Panc1 (cell line): ENCODE measurements at regions not wholly inside any gene's neighbourhood (a gene's known extent, or its start where the extent isn't known, plus 50 kb on each side); places are given as distances from the start of the nearest gene placed in this dataset.

Experiments
- ATAC-seq: fragments of 200-7000 bp; cut with Tn5 transposase; 2 replicates; pipeline ENCODE4 v1.9.1; 2020; ENCODE audit warnings: mild to moderate bottlenecking, moderate library complexity
- BruUV-seq: library from RNA; stranded (reverse); fragments of 400-500 nt; replicated peaks from 2 replicates; lab custom pipeline; 2021; lab: Mats Ljungman, UMichigan
- CTCF ChIA-PET: fragments of 300-600 bp; sonication (Branson Sonifier 250); formaldehyde crosslinking; loops from one replicate; lab custom pipeline; 2022; ENCODE audit warnings: antibody characterized with exemption; lab: Charles Lee
- POLR2A ChIA-PET: fragments of 300-600 bp; sonication (Branson Sonifier 250); formaldehyde crosslinking; loops from one replicate; lab custom pipeline; 2022; ENCODE audit warnings: antibody characterized with exemption; lab: Charles Lee
- DNase-seq: peaks from one replicate; pipeline ENCODE4 v3.0.0-alpha.2; 2010; ENCODE audit warnings: low read depth, low spot score
- H3K27ac ChIP-seq: 2 replicates; pipeline ENCODE4 v1.5.1; 2011; ENCODE audit warnings: mild to moderate bottlenecking, low read length, inconsistent platforms
- H3K27me3 ChIP-seq: fragments of 200-500 bp; sonication (Bioruptor generic); 2 replicates; pipeline ENCODE4 v1.6.0; 2014; ENCODE audit warnings: low read length, inconsistent platforms; ENCODE audit not compliant: control insufficient read depth, insufficient read depth
- H3K36me3 ChIP-seq: fragments of 200-500 bp; sonication (Bioruptor generic); 2 replicates; pipeline ENCODE4 v1.5.1; 2014; ENCODE audit warnings: inconsistent platforms, mild to moderate bottlenecking, low read length, moderate library complexity; ENCODE audit not compliant: control insufficient read depth, insufficient read depth
- H3K4me1 ChIP-seq: 2 replicates; pipeline ENCODE4 v1.5.1; 2011; ENCODE audit warnings: inconsistent platforms, mild to moderate bottlenecking, low read length, moderate library complexity; ENCODE audit not compliant: control insufficient read depth, insufficient read depth
- H3K4me3 ChIP-seq, 2 experiments: 2 replicates each; pipeline ENCODE4 v1.5.1; 2011 to 2012; ENCODE audit warnings: low read depth in 2 of 2, low read length in 2 of 2, mild to moderate bottlenecking in 2 of 2, inconsistent platforms in 1 of 2, moderate library complexity in 1 of 2
- H3K9me3 ChIP-seq: fragments of 200-500 bp; sonication (Bioruptor generic); 2 replicates; pipeline ENCODE4 v1.5.1; 2014; ENCODE audit warnings: low read depth, mild to moderate bottlenecking, inconsistent platforms, low read length, moderate library complexity; ENCODE audit not compliant: control insufficient read depth, insufficient read depth
- POLR2AphosphoS5 ChIP-seq: IDR thresholded peaks from 2 replicates; pipeline ENCODE4 v1.6.1; 2012; ENCODE audit warnings: mild to moderate bottlenecking, low read depth, low read length, moderate library complexity
- SIN3A ChIP-seq: IDR thresholded peaks from 2 replicates; pipeline ENCODE4 v1.6.1; 2012; ENCODE audit warnings: low read depth, mild to moderate bottlenecking, low read length, moderate library complexity, borderline replicate concordance; ENCODE audit not compliant: insufficient read depth
- TCF7L2 ChIP-seq: IDR thresholded peaks from 2 replicates; pipeline ENCODE4 v1.6.1; 2011; ENCODE audit warnings: mild to moderate bottlenecking, low read depth, low read length, inconsistent platforms
- in situ Hi-C: cut with HindIII; loops from 2 replicates; pipeline ENCODE4 v1.10.0; 2016; ENCODE audit warnings: low sequenced_read_pairs, low pct_unique_long_range_greater_than_20kb
- intact Hi-C: fragments of 100-400 bp; cut with micrococcal nuclease; formaldehyde crosslinking; loops from one replicate; pipeline ENCODE4 v1.10.0; 2022; ENCODE audit not compliant: unreplicated experiment
- TF ChIP-seq, protein P1 (sequence below), 2 experiments: IDR thresholded peaks; 2 replicates each; pipeline ENCODE4 v1.6.1; 2011 to 2012; ENCODE audit warnings: low read depth in 2 of 2, control low read depth in 1 of 2, low read length in 1 of 2, mild to moderate bottlenecking in 1 of 2, moderate library complexity in 1 of 2; ENCODE audit not compliant: insufficient read depth in 1 of 2
- TF ChIP-seq, protein P2 (sequence below): fragments of 450-650 bp; IDR thresholded peaks from 2 replicates; pipeline ENCODE4 v1.5.1; 2017; ENCODE audit warnings: mild to moderate bottlenecking

DNA sequence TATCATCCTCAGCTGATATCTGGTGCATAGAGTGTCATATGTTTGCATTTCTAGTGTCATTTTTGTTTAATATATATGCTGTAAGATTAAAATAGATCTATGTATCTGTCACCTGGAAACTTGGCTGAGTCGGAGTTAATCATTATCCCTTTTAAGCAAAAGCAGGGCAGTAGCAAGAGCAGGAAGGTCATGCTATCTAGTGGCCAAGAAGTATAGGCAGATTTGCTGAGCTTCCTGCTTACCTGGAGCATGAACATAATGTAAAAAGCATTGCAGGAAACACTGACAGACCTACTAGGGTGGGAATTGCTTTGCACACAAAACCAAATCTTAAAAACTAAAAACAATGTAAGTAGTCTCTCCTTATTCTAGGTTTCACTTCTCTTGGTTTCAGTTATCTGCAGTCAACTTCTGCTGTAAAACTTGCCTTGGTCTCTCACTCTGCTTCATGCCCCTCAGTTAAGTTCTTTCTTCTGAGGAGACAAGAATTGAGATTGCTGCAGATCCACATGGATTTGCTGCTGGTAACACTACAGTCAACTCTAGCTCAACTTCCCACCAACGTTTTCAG lies 295.3 kb downstream of the CDH7 start:
- POLR2A ChIA-PET: interaction anchor here (0.6 kb wide), 1 partner anchor 10 kb away, joined by 3 read pairs; no protein-coding TSS in a partner anchor
- BruUV-seq: no TSS peak
- no peak for DNase-seq
- Histone ChIP-seq H3K27me3 (no peaks in the 10 kb centered on the region), H3K27ac (no peak overlapping the region), H3K4me3 (no peak overlapping the region), H3K9me3 (no peaks in the 10 kb centered on the region), H3K4me1 (no peaks in the 10 kb centered on the region), H3K36me3 (no peaks in the 10 kb centered on the region)
- intact Hi-C loops (no loop called here), in situ Hi-C loops (no loop called here)
- CTCF ChIA-PET: no interaction called here
- TF ChIP-seq, protein P1, sequence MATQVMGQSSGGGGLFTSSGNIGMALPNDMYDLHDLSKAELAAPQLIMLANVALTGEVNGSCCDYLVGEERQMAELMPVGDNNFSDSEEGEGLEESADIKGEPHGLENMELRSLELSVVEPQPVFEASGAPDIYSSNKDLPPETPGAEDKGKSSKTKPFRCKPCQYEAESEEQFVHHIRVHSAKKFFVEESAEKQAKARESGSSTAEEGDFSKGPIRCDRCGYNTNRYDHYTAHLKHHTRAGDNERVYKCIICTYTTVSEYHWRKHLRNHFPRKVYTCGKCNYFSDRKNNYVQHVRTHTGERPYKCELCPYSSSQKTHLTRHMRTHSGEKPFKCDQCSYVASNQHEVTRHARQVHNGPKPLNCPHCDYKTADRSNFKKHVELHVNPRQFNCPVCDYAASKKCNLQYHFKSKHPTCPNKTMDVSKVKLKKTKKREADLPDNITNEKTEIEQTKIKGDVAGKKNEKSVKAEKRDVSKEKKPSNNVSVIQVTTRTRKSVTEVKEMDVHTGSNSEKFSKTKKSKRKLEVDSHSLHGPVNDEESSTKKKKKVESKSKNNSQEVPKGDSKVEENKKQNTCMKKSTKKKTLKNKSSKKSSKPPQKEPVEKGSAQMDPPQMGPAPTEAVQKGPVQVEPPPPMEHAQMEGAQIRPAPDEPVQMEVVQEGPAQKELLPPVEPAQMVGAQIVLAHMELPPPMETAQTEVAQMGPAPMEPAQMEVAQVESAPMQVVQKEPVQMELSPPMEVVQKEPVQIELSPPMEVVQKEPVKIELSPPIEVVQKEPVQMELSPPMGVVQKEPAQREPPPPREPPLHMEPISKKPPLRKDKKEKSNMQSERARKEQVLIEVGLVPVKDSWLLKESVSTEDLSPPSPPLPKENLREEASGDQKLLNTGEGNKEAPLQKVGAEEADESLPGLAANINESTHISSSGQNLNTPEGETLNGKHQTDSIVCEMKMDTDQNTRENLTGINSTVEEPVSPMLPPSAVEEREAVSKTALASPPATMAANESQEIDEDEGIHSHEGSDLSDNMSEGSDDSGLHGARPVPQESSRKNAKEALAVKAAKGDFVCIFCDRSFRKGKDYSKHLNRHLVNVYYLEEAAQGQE (IDR thresholded peaks at IDR 0.05; ENCODE audit: insufficient read depth in 1 of 2, low read depth in 2 of 2, low read length in 1 of 2): no peak
- TF ChIP-seq POLR2AphosphoS5: no peak
- TF ChIP-seq, protein P2, sequence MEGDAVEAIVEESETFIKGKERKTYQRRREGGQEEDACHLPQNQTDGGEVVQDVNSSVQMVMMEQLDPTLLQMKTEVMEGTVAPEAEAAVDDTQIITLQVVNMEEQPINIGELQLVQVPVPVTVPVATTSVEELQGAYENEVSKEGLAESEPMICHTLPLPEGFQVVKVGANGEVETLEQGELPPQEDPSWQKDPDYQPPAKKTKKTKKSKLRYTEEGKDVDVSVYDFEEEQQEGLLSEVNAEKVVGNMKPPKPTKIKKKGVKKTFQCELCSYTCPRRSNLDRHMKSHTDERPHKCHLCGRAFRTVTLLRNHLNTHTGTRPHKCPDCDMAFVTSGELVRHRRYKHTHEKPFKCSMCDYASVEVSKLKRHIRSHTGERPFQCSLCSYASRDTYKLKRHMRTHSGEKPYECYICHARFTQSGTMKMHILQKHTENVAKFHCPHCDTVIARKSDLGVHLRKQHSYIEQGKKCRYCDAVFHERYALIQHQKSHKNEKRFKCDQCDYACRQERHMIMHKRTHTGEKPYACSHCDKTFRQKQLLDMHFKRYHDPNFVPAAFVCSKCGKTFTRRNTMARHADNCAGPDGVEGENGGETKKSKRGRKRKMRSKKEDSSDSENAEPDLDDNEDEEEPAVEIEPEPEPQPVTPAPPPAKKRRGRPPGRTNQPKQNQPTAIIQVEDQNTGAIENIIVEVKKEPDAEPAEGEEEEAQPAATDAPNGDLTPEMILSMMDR: no peak
- TF ChIP-seq SIN3A: no peak
- TF ChIP-seq TCF7L2: no peak
- no peak for ATAC-seq

DNA sequence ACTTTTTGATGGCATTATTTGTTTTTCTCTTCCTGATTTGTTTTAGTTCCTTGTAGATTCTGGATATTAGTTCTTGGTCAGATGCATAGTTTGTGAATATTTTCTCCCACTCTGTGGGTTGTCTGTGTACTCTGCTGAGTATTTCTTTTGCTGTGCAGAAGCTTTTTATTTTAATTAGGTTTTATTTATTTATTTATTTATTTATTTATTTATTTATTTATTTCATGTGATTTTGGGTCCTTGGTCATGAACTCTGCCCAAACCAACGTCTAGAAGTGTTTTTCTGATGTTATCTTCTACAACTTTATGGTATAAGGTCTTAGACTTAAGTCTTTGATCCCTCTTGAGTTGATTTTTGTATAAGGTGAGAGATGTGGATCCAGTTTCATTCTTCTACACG lies 292.2 kb downstream of the CDH7 start:
- TF ChIP-seq, protein P1 (IDR thresholded peaks at IDR 0.05; ENCODE audit: insufficient read depth in 1 of 2, low read depth in 2 of 2, low read length in 1 of 2): no peak
- TF ChIP-seq, protein P2: no peak
- TF ChIP-seq POLR2AphosphoS5 (no peak), SIN3A (no peak), TCF7L2 (no peak)
- no TSS peak for BruUV-seq

More for the DNA sequence above, 292.2 kb downstream of the CDH7 start:
- Histone ChIP-seq H3K4me3 (no peak overlapping the region), H3K36me3 (no peaks in the 10 kb centered on the region), H3K27ac (no peak overlapping the region), H3K27me3 (no peaks in the 10 kb centered on the region), H3K4me1 (no peaks in the 10 kb centered on the region), H3K9me3 (no peaks in the 10 kb centered on the region)
- intact Hi-C loops (no loop called here), in situ Hi-C loops (no loop called here)
- no peak for DNase-seq
- no peak for ATAC-seq
- ChIA-PET CTCF (no interaction called here), POLR2A (no interaction called here)
